ENCODE measurements at regions not wholly inside any gene's neighbourhood (a gene's known extent, or its start where the extent isn't known, plus 50 kb on each side); places are given as distances from the start of the nearest gene placed in this dataset.

- DNase-seq = no peak
Measured at GRCh38 chr13:84296401-84296800, 414.1 kb upstream of the SLITRK1 start.

- no peak for DNase-seq
Measured at GRCh38 chr13:84294576-84294975, 412.3 kb upstream of the SLITRK1 start.

- no peak for DNase-seq
Measured at GRCh38 chr13:84290386-84290785, 408.1 kb upstream of the SLITRK1 start.

GRCh38 chr13:84279166-84279565 is 396.9 kb upstream of the SLITRK1 start:
- no peak for DNase-seq

- no peak for DNase-seq
Measured at GRCh38 chr13:84272877-84273562, 390.7 kb upstream of the SLITRK1 start.

GRCh38 chr13:84265257-84265764 is 383.0 kb upstream of the SLITRK1 start:
- no peak for DNase-seq

GRCh38 chr13:84263354-84264069 is 381.2 kb upstream of the SLITRK1 start:
- peak; percentile 6 for DNase-seq

GRCh38 chr13:84255226-84255797 is 373.0 kb upstream of the SLITRK1 start:
- no peak for DNase-seq

GRCh38 chr13:84249463-84249862 is 367.2 kb upstream of the SLITRK1 start:
- DNase-seq = no peak

GRCh38 chr13:84243340-84243739 is 361.1 kb upstream of the SLITRK1 start:
- no peak for DNase-seq

- DNase-seq = no peak
Measured at GRCh38 chr13:84239032-84239431, 356.8 kb upstream of the SLITRK1 start.

- DNase-seq = no peak
Measured at GRCh38 chr13:84238381-84238780, 356.1 kb upstream of the SLITRK1 start.

- no peak for DNase-seq
Measured at GRCh38 chr13:84237143-84237542, 354.9 kb upstream of the SLITRK1 start.

- no peak for DNase-seq
Measured at GRCh38 chr13:84234416-84234815, 352.1 kb upstream of the SLITRK1 start.

- DNase-seq = no peak
Measured at GRCh38 chr13:84230568-84230967, 348.3 kb upstream of the SLITRK1 start.

- no peak for DNase-seq
Measured at GRCh38 chr13:84211048-84211447, 328.8 kb upstream of the SLITRK1 start.

- no peak for DNase-seq
Measured at GRCh38 chr13:84208246-84208910, 326.1 kb upstream of the SLITRK1 start.

- DNase-seq = no peak
Measured at GRCh38 chr13:84207509-84207908, 325.2 kb upstream of the SLITRK1 start.

GRCh38 chr13:84200971-84201370 is 318.7 kb upstream of the SLITRK1 start:
- no peak for DNase-seq

GRCh38 chr13:84192125-84192524 is 309.9 kb upstream of the SLITRK1 start:
- no peak for DNase-seq

- DNase-seq = no peak
Measured at GRCh38 chr13:84191139-84191538, 308.9 kb upstream of the SLITRK1 start.

GRCh38 chr13:84187626-84188025 is 305.4 kb upstream of the SLITRK1 start:
- no peak for DNase-seq

All from left kidney (tissue), 1 donor.